NOMO-1 treated with DMSO at 0.1 percent for 48 hours (cell line): ENCODE measurements at regions not wholly inside any gene's neighbourhood (a gene's known extent, or its start where the extent isn't known, plus 50 kb on each side); places are given as distances from the start of the nearest gene placed in this dataset.
A peak's percentile ranks its signal among the peaks of the same experiment; 100 is the strongest.

Source experiments
- DNase-seq: peaks from one replicate; lab custom pipeline; 2025; ENCODE audit not compliant: unreplicated experiment; lab: John Stamatoyannopoulos, UW

DNA sequence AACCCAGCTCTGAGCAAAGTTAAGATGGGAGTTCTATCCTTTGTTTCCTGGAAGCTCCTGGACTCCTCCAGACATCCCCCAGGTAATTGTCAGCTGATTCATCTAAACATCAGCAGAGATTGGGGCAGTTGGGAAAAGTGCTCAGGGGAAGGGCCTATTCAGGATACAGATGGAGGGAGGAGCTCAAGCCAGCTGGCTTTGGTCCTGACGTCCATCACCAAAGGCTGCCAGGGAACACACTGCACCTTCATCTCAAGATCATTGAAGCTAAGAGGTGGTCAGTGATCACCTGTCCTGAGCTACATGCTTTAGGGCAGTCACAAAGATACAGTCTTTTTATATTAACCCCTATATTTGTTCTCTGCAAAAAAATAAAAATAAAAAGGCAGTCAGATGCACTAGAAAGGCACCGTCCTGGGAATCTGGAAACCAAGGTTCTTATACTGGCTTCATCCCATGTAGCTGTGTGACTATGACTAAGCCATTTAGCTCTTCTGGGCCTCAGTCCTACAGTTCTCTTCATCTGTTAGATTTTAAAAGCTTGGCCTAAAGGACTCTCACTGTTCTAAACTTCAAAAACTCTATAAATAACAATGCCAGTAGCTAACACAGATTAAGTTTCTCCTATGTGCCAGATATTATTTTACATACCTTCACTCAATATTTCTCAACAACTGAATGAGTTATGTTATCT is 446.5 kb downstream of the BCL11A start:
- no peak for DNase-seq

DNA sequence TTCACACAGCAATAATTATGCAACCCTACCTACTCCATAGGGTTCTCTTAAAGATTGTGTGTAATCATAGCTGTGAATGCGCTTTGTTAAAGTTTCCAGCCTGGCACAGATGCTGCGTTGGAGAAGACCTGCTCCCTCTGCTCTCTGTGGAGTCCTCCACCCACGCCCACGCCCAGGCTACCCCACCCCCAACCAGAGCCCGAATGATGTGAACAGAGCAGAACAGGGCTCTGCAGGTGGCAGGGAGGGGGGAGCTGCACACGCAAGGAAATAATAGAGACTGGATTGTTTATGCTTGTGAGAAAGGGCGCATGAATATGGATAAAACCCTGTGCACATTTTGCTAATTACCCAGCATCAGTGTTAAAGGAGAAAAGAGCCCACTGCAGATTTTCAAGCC is 447.5 kb downstream of the BCL11A start:
- DNase-seq: no peak

DNA sequence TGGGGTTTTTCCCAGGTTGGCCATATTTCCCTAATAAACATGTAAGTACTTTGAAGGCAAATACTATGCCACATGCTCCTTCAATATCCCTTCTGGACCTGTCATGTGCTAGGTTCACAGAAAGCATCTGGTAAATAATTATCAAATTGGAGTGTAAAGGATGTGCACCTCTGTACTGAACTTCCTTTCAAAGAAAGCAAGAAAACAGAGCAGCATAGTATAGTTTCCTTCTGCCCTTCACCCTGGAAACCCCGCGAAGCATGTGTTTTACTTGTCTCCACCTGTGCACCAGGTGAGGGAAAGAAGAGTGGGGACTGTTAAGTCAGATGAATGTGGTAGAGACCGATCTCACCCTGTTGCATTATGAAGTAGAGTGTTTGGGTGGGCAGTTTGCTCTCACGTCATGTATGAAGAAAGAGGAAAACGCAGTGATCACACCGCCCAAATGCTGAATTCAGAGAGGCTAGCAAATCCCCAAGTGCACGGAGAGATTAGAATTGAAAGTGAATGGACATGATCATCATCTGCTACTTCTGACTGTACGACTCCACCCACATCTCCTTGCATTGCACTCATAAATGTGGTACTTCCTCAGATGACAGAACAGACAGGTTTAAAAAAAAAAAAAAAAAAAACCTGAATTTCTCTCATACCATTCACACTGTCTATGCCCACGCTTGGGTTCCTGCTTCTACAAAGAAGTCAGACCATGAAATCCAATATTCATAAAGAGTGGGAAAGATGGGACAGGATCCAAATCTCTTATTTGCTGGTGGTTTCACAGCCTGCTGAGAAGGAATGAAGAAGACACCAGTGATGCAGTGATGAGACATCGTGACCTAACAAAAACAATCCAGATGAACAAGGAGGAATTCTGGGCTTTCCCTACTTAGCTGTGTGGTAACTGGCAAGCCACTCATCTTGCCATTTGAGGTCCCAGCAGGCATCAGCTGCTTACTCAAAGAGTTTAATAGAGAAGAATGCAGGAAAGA is 448.6 kb downstream of the BCL11A start:
- peak; percentile 79 for DNase-seq

DNA sequence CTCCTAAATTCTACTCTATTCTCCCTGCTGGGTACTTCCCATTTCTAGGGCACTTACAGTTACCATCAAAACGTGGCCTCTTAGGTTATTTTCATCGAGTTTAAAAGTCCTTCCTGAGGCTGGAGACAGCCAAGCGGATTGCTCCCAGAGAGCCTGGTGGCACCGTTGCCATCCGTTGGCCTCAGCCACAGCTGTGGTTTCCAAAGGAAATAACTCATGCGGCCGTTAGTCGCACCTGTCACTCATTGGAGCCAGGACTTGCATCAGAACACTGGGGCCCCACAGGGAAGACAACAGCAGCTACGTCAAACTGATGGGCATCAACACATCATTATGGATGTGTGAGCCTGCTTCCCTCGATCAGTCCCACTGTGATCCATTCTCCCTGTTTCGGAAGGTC is 453.4 kb downstream of the BCL11A start:
- DNase-seq: peak; percentile 95

DNA sequence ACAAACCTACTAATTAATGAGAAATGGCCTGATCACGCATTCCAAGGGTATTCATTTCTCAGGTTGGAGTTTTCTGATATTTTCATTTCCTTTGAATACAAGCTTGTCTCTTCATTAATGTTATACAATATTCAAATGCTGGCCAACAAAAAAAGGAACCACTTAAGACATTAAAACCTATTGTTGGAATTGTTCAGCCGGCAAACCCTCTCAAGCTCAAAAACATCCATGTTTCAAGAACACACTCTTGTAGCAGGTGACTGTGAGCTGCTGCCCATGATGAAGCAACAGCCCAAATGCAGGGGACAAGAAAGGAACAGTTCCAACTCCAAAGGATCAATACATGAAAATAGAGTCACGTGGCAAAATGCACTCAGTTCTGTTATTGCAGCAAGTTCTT is 454.5 kb downstream of the BCL11A start:
- peak; percentile 18 for DNase-seq

DNA sequence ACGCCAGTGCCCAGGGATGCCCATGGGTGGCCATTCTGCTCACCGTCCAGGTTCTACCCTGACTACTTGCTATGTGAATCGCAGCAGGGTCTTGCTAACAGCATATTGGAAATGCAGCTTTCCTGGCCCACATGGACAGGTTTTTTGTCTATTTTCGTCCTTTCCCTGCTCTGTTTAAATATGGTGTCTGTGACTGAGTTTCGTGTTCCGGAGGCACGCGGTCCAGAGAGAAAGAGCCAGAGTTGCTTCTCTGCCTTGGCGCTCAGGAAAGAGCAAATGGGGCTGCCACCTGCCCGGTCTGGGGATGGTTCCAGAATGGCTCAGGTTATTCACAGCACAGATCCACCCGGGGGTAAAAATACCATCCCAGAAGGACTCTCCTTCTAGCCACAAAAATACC is 456.2 kb downstream of the BCL11A start:
- no peak for DNase-seq

DNA sequence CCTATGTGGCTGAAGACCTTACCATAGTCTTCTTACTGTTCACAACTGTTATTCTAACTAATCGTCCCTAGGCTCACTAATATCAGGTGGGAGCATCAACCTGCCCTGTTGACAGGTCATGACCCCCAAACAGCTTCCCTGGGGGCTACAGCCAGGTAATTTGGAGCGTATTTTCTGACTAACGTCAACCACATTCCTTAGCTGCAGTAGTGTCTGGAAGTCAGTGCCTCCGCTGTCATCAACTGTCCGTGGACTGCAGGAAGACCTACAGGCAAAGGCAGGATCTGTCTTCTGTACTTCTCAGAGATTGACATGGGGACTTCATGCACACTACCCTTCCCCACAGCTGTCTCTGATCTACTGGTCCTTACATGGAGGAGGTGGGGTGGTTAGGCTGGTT is 456.9 kb downstream of the BCL11A start:
- no peak for DNase-seq

DNA sequence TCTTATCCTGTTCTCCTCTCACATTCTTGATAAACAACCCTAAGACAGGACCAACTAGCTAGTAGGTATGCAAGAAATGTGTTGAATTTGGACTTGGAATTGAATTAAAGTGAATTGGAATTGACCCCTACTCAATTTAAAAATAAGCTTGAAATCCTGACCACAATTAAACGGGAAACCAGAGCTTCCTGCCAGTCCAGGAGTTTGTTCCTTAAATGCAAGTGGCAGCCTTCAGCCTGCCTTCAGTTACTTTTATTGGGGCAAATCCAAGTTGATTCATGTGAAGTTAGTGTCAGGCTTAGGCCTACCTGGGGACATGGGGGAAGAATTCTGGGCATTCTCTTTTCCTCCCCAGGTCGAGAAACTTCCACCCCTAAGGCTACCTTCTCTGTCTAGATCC is 457.6 kb downstream of the BCL11A start:
- DNase-seq: no peak

DNA sequence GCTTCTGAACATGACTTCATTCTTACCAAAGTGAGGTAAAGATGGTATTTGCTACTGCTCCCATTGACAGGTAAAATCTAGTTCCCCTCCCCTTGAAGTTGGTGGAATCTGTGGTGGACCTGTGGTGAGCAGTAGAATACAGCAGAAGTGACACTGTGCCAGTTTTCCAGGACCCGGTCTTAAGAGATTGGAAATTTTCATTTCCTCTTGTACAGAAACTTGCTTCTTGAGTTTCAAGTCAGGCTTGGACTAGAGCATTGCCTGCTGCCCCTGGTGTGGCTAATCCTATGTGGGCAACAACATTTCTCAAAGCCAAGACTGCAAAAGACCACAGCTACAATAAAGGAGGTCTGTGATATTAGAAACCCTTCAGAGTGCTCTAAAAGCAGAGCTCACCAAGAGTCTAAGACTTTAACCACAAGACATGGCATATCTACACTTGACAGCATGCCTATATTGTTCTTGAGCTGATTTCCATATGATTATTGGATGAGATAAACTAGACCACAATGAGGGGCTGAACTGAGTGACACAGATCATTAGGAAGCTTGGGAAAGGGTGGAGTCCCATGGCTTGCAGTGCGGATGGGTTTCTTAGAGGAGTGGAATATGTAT is 458.1 kb downstream of the BCL11A start:
- DNase-seq: no peak

DNA sequence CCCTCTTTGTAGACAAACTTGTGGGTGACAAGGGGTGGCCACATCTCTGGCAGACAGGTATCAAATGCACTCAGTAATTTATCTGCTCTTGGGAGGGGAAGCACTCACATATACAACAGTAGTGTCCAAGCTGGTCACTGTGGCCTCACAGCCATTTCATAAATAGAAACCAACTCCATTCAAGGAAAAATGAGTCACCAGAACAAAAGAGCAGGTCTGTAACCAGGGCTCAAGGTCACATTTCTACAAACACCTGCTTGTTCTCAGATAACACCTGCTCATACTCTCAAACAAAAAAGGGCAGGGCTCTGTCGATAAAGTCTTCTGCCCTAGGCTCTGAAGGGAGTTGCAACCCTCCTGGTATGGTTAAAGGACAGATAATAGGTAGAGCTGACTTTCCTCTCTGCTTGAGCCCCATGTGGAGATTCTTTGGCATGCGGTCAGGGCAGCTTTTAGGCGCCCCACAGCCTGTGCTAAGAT is 459.0 kb downstream of the BCL11A start:
- no peak for DNase-seq

DNA sequence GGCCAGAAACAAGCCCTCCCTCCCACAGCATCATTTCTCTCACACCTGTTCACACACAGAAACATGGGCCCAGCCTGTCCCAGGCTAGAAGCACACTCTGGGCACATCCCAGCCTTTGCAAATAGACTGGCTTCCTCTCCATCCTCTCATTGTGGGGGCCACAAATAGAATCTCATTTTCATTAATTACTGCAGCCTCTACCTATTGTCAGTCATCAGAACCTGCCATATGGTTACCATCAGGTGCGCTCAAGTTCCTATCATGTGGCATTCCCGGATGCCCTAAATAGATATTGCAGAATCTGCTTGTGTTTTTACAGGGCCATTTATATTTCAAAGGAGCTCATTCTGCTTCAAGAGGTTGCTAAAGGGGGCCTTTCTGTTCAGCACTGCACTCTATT is 460.7 kb downstream of the BCL11A start:
- DNase-seq: no peak

DNA sequence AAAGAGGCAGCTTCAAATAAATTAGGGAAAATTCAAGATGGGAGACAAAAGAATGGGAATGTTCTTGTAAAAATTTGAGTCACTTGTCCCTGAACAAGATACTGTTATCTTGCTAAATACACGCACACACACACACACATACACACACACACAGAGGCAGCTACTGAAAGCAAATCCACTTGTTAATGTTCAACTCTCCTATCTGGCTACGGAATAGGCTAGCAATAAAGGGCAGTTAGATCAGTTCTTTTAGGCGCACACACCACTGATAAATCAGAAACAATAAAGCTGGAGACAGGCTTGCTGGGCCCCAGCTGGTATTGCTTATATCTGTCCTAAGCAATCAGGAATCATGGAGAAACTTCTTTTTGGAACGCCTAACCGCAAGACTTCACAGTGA is 461.6 kb downstream of the BCL11A start:
- no peak for DNase-seq

DNA sequence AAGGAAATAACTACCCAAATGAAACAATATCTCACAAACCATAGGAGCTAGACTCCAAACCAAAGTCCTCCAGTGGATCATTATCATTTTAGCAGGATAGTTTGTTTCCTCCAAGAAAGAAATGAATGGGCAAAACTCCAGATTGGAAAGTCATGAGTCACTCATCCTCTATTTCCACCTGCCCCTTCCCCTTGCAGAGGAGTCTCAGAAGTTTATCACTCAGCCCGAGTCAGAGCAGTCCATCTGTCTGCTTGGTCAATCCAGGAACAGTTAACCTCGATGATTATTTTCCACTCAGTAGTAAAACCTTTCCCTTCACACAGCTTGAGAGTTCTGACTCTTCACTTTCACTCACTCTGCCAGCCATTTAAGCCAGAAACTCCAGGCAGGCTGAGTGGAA is 462.2 kb downstream of the BCL11A start:
- no peak for DNase-seq

DNA sequence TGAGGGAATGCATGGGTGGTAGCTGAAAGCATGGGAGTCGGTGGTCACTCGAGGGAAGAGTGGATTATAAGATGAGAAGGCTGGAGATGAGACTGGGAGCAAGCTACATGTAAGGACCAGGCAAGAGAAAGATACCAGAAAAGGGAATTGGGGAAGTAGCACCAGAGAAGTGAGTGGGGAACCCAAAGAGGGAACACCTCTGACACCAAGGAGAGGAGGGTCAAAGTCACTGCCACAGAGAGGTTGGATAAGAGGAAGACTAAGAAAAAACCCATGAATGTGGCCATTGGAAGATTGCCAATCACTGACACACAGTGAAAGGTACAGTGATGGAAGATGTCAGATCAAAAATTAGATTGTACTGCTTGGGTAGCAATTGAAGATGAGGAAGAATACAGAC is 473.9 kb downstream of the BCL11A start:
- DNase-seq: no peak

DNA sequence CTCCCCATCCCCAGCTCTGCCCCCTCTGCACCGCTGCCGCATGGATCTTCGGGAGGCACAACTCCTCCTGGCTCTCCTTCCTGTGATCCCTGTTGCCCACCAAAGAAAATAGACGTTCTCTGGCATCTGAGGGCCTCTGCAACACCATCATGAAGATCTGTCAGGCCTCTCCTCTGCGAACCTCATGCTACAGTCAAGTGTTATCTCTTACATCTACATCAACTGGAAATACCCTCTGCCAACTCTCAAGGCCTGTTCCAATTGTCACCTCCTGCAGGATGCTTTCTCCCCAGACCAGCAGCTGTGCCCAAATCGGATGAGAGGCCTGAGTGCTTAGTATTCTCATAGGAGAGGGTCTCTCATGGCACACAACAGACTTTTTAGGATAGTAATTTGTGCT is 478.4 kb downstream of the BCL11A start:
- DNase-seq: no peak

DNA sequence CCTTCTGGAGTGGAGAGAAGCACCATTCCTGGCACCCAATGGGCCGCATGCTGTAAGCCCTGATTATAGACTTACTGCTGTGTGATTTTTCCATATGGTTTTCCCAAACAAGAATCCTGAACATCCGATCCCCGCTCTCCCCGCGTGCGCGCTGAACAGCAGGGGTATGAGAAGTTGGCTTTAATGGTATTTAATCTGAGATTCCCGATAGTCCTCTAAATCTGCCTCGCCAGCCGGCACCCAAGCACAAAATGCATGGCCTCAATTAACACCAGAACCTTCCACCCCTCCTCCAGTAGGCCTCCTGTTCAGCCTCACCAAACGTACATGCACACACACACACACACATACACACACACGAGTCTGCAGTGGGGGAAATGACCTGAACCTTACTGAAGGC is 480.3 kb downstream of the BCL11A start:
- DNase-seq: no peak

DNA sequence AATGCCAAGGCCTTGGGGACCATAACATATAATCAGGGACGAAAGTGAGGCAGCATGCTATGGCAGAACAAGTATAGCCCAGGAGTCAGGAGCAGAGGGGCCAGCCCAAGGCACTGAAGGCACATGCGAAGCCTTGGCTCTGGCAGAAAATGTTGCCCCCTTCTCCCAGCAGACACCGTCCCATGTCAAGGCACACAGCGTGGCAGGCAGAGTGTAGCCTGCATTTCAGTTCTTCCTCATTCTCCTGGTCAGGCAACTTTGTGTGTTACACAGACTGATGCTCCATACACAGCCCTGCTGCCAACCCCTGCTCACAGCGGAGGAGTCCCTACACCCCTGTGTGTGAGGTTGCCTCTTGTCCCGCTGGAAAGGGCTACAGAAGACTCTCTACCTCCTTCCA is 480.8 kb downstream of the BCL11A start:
- DNase-seq: no peak

DNA sequence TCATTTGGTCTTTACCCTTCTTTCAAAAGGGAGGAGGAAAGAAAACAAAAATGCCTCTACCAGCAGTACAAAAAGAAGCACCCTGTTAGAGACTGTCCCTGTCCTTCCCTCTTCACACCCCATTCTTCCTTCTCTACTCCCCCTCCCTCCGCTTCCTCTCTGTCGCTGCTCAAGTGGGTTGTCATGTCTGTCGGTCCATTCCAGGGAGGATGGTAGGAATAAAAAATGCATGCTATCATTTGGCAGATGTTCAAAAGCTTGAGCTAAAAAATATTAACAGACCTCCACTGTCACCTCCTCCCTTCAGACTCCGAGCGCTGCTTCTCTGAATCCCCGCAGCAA is 482.0 kb downstream of the BCL11A start:
- DNase-seq: no peak

DNA sequence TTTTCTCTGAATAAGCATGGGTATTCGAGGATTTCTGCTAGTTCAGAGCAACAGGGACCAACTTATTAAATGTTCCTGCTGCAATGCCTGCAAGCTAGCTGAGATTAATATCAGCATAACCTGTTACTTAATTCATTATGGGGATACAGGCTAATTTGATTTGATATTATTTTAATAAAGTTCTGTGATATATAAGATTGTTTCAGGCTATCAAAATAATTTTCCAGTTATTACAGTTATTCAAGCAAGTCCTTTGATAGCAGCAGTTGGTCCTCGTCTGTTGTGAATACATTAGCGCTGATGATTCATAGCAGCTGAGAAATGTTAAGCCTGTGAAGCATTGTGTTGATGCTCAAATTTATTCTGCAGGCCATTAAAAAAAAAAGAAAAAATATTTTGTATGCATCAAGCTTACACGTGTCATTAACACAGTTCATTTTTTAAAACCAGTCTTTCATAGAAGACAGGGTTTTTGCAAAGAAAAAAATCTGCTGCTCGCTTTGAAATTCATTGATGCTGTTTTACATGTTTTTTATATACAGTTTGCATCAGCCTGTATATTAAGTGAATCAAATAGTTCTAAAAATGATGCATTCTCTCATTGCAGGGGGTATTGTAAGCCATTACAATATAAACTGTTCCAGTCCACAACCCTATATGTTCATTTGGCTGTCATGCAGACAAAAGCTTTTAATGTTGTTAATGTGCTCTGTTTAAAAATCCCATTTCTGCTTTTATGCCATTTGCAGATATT is 482.5 kb downstream of the BCL11A start:
- DNase-seq: no peak

DNA sequence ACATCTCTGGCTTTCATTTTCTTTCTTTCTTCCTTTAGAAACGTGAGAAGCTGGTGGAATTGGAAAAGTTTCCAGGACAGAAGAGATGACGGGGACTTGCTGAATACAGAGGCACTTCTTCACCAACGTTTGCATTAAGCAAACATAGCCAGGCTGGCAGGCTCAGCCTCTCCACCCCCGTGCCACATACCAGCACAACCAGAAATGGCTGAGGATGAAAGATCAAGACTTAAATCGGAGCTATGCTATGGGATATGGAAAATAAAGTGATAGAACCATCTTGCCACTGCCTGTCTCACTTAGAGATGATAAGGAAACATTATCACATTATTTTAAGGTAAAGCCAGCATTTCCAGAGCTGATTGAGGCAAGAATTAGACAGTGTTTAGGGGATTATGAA is 483.3 kb downstream of the BCL11A start:
- no peak for DNase-seq

DNA sequence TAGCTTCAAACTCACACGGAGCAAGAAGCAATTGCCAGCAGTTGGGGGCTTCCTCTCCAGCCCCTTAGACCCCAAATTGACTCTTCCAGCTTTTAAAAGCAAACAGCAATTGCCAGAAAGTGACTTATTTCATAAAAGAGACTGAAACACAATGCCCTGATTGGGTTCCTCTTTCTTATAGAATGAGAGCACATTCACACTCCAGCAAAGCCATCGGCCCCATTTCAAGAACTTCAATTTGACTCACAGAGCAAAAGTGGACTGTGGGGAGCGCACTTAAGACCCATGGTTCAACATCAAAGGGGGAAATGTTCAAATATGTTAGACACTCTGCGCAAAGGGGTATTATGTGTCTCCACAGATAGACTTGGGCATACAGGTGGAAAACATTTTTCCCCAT is 484.7 kb downstream of the BCL11A start:
- DNase-seq: peak; percentile 41
